ENCODE measurements at regions not wholly inside any gene's neighbourhood (a gene's known extent, or its start where the extent isn't known, plus 50 kb on each side); places are given as distances from the start of the nearest gene placed in this dataset.

- no peak for TF ChIP-seq CTCF (conservative IDR thresholded peaks at IDR 0.05; ENCODE audit: low read length)
- TF ChIP-seq EZH2phosphoT487 (IDR thresholded peaks at IDR 0.05; ENCODE audit: borderline replicate concordance, low read depth, low read length): no peak
Observed at GRCh38 chr12:92648242-92649031, 54.4 kb upstream of the PLEKHG7 start.

All from OCI-LY7 (cell line).